HepG2 (cell line): ENCODE measurements at regions not wholly inside any gene's neighbourhood (a gene's known extent, or its start where the extent isn't known, plus 50 kb on each side); places are given as distances from the start of the nearest gene placed in this dataset.

Source experiments
- ATAC-seq: fragments of 200-7000 bp; cut with Tn5 transposase; 3 replicates; pipeline ENCODE4 v1.9.1; 2020; ENCODE audit warnings: mild to moderate bottlenecking, moderate library complexity
- BruUV-seq: library from RNA; stranded (reverse); fragments of 400-500 nt; replicated peaks from 2 replicates; lab custom pipeline; 2021; lab: Mats Ljungman, UMichigan
- CTCF ChIA-PET: fragments of 300-600 bp; formaldehyde crosslinking; extraction: SDS; loops from one replicate; lab custom pipeline; 2021; ENCODE audit warnings: low total read pairs, inconsistent platforms, low intra/inter-chr PET ratio; lab: Yijun Ruan, JAX
- POLR2A ChIA-PET: fragments of 350-600 bp; sonication (Branson Sonifier 250); formaldehyde crosslinking; loops from one replicate; lab custom pipeline; 2020; ENCODE audit warnings: antibody characterized with exemption, inconsistent platforms; lab: Yijun Ruan, JAX
- DNase-seq: peaks from one replicate; pipeline ENCODE4 v3.0.0-alpha.2; 2015; ENCODE audit warnings: low spot score
- FAIRE-seq: peaks from 3 replicates; lab custom pipeline; 2011; peaks lifted over from hg19 to GRCh38; lab: Jason Lieb, UNC
- H2AFZ ChIP-seq: one replicate; pipeline ENCODE4 v1.6.1; 2011; ENCODE audit warnings: low read length, inconsistent platforms
- H3K27ac ChIP-seq: fragments of 300-600 bp; 3 replicates; pipeline ENCODE4 v1.8.0; 2011; ENCODE audit warnings: mixed run types, mild to moderate bottlenecking, mixed read lengths, low read length, inconsistent platforms; ENCODE audit not compliant: insufficient read depth; ENCODE audit errors: extremely low read length
- H3K27me3 ChIP-seq, 2 experiments: fragments of 200-600 bp in 1 of 2; 2 replicates in 1 of 2; 3 replicates in 1 of 2; pipeline versions ENCODE4 v1.6.0 to v1.8.0; 2011; ENCODE audit warnings: low read length in 2 of 2, mild to moderate bottlenecking in 2 of 2, moderate library complexity in 2 of 2, inconsistent platforms in 1 of 2; ENCODE audit not compliant: insufficient read depth in 2 of 2, control insufficient read depth in 1 of 2
- H3K36me3 ChIP-seq, 2 experiments: fragments of 200-600 bp in 1 of 2; replicated peaks in 1 of 2; 2 replicates in 1 of 2; 3 replicates in 1 of 2; pipeline versions ENCODE4 v1.5.1 to v1.8.0; 2011; ENCODE audit warnings: low read length in 2 of 2, inconsistent platforms in 1 of 2; ENCODE audit not compliant: insufficient read depth in 2 of 2, control insufficient read depth in 1 of 2
- H3K4me1 ChIP-seq: 2 replicates; pipeline ENCODE4 v1.5.1; 2012; ENCODE audit warnings: low read length, inconsistent platforms; ENCODE audit not compliant: insufficient read depth
- H3K4me2 ChIP-seq: 2 replicates; pipeline ENCODE4 v1.6.0; 2011; ENCODE audit warnings: low read depth, low read length, inconsistent platforms
- H3K4me3 ChIP-seq, 3 experiments: fragments of 200-600 bp in 1 of 3; sonication (generic), shearing (Covaris generic) in 1 of 3; replicated peaks in 1 of 3; 2 replicates each; pipeline ENCODE4 v1.5.1; 2011 to 2016; ENCODE audit warnings: low read length in 3 of 3, inconsistent platforms in 2 of 3, low read depth in 2 of 3, mild to moderate bottlenecking in 2 of 3, control low read depth in 1 of 3, mixed read lengths in 1 of 3; ENCODE audit not compliant: insufficient read depth in 1 of 3
- H3K79me2 ChIP-seq: one replicate; pipeline ENCODE4 v1.6.1; 2011; ENCODE audit warnings: low read length, inconsistent platforms; ENCODE audit not compliant: insufficient read depth
- H3K9ac ChIP-seq: 2 replicates; pipeline ENCODE4 v1.6.0; 2011; ENCODE audit warnings: mild to moderate bottlenecking, low read depth, low read length, inconsistent platforms; ENCODE audit not compliant: insufficient read depth
- H3K9me3 ChIP-seq: 2 replicates; pipeline ENCODE4 v1.5.1; 2012; ENCODE audit warnings: mild to moderate bottlenecking, low read length
- H4K20me1 ChIP-seq: 2 replicates; pipeline ENCODE4 v1.6.0; 2011; ENCODE audit warnings: inconsistent platforms, mild to moderate bottlenecking, low read length, moderate library complexity; ENCODE audit not compliant: insufficient read depth
- ARNTL ChIP-seq: sonication (generic); formaldehyde crosslinking; IDR thresholded peaks from 2 replicates; pipeline ENCODE4 v1.4.0; 2020; ENCODE audit warnings: mild to moderate bottlenecking, missing genetic modification reagents
- HNF4G ChIP-seq, 2 experiments: sonication (generic) in 1 of 2; formaldehyde crosslinking in 1 of 2; IDR thresholded peaks; 2 replicates each; pipeline versions ENCODE4 v1.4.0 to v1.6.1; 2011 to 2020; ENCODE audit warnings: borderline replicate concordance in 2 of 2, low read depth in 2 of 2, mild to moderate bottlenecking in 2 of 2, low read length in 1 of 2, missing genetic modification reagents in 1 of 2, moderate library complexity in 1 of 2
- HOXD1 ChIP-seq: sonication (generic); formaldehyde crosslinking; IDR thresholded peaks from 2 replicates; pipeline ENCODE4 v1.5.0; 2020; ENCODE audit warnings: missing genetic modification reagents
- ISX ChIP-seq: sonication (generic); formaldehyde crosslinking; conservative IDR thresholded peaks from 2 replicates; pipeline ENCODE4 v1.5.0; 2020; ENCODE audit warnings: missing genetic modification reagents
- KDM5B ChIP-seq: sonication (generic); formaldehyde crosslinking; IDR thresholded peaks from 2 replicates; pipeline ENCODE4 v1.4.0; 2020; ENCODE audit warnings: missing genetic modification reagents, mild to moderate bottlenecking, borderline replicate concordance
- KDM6A ChIP-seq: IDR thresholded peaks from 2 replicates; pipeline ENCODE4 v1.6.1; 2016; ENCODE audit warnings: low read depth
- PAWR ChIP-seq: sonication (generic); formaldehyde crosslinking; IDR thresholded peaks from 2 replicates; pipeline ENCODE4 v1.4.0; 2020; ENCODE audit warnings: missing genetic modification reagents, mild to moderate bottlenecking, borderline replicate concordance
- PAX8 ChIP-seq: sonication (generic); formaldehyde crosslinking; IDR thresholded peaks from 2 replicates; pipeline ENCODE4 v1.8.0; 2022; ENCODE audit warnings: mild to moderate bottlenecking, missing genetic modification reagents, borderline replicate concordance
- ZNF180 ChIP-seq: sonication (generic); formaldehyde crosslinking; IDR thresholded peaks from 2 replicates; pipeline ENCODE4 v1.4.0; 2020; ENCODE audit warnings: low read depth, missing genetic modification reagents, borderline replicate concordance
- ZNF558 ChIP-seq: sonication (generic); formaldehyde crosslinking; IDR thresholded peaks from 2 replicates; pipeline ENCODE4 v1.9.0; 2022; ENCODE audit warnings: mild to moderate bottlenecking, missing genetic modification reagents, borderline replicate concordance
- ZNF747 ChIP-seq: sonication (generic); formaldehyde crosslinking; IDR thresholded peaks from 2 replicates; pipeline ENCODE4 v1.8.1; 2023; ENCODE audit warnings: missing genetic modification reagents, mild to moderate bottlenecking, borderline replicate concordance
- WGBS: methylation state at CpG from one replicate; pipeline ENCODE4 v1.1.6; 2017; ENCODE audit warnings: low lambda C conversion rate; 5-methylcytosine and 5-hydroxymethylcytosine counted together
- in situ Hi-C: cut with HindIII; loops from 2 replicates; pipeline ENCODE4 v1.10.0; 2017; ENCODE audit warnings: low pct_unique_long_range_greater_than_20kb; ENCODE audit not compliant: extremely low pct_ligation_motif_present
- intact Hi-C: fragments of 100-400 bp; cut with micrococcal nuclease; formaldehyde crosslinking; loops from one replicate; pipeline ENCODE4 v1.10.0; 2022; ENCODE audit not compliant: unreplicated experiment
- TF ChIP-seq, protein P1 (sequence below): sonication (generic); formaldehyde crosslinking; IDR thresholded peaks from 2 replicates; pipeline ENCODE4 v1.4.0; 2020; ENCODE audit warnings: missing genetic modification reagents, mild to moderate bottlenecking, borderline replicate concordance
- TF ChIP-seq, protein P2 (sequence below): IDR thresholded peaks from 2 replicates; pipeline ENCODE4 v1.6.1; 2016; ENCODE audit warnings: mild to moderate bottlenecking
- TF ChIP-seq, protein P3 (sequence below): sonication (generic); formaldehyde crosslinking; IDR thresholded peaks from 2 replicates; pipeline ENCODE4 v1.5.0; 2020; ENCODE audit warnings: missing genetic modification reagents

DNA sequence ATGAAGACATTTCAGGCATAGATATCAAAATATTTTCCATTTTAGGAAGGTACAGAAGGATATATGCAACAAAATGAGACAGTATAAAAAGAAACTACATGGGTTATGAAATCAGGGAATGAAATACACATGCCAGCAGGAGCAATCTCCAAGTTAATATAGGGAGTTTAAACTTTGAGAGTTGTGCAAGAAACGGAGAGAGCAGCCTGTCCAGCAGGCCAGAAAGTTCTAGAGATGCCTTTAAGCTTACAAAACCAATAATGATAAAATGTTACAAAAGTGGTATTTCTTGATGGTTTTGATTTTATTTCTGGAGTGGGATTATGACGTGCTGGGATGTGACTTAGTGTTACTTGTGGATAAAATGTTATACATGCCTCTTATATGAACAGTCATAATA, 2047.9 kb downstream of the ARAP2 start:
- no peak overlapping the region for H3K27ac ChIP-seq
- in situ Hi-C loops = no loop called here
- H3K4me2 ChIP-seq = no peak overlapping the region
- no TSS peak for BruUV-seq
- H3K4me3 ChIP-seq = no peak overlapping the region
- H3K9me3 ChIP-seq = peaks cover 18% of the 10 kb centered on the region
- intact Hi-C loops = no loop called here
- no peaks in the 10 kb centered on the region for H3K4me1 ChIP-seq
- no peak overlapping the region for H3K9ac ChIP-seq
- no peaks in the 10 kb centered on the region for H3K36me3 ChIP-seq
- 0% methylated on average over 2 of the region's 2 CpGs for WGBS
- ATAC-seq = no peak
- H3K79me2 ChIP-seq = no peaks in the 10 kb centered on the region
- POLR2A ChIA-PET = no interaction called here
- DNase-seq = no peak
- H3K27me3 ChIP-seq = no peaks in the 10 kb centered on the region
- no peak for FAIRE-seq
- no peak for TF ChIP-seq ZNF180 (CRISPR knock-in tag)
- no peak for TF ChIP-seq KDM5B (CRISPR knock-in tag)
- TF ChIP-seq ARNTL (CRISPR knock-in tag) = no peak
- TF ChIP-seq HNF4G (IDR thresholded peaks at IDR 0.05; ENCODE audit: borderline replicate concordance, low read depth, low read length) = no peak
- TF ChIP-seq HNF4G (CRISPR knock-in tag; IDR thresholded peaks at IDR 0.05; ENCODE audit: borderline replicate concordance, low read depth) = no peak
- TF ChIP-seq, protein P1, sequence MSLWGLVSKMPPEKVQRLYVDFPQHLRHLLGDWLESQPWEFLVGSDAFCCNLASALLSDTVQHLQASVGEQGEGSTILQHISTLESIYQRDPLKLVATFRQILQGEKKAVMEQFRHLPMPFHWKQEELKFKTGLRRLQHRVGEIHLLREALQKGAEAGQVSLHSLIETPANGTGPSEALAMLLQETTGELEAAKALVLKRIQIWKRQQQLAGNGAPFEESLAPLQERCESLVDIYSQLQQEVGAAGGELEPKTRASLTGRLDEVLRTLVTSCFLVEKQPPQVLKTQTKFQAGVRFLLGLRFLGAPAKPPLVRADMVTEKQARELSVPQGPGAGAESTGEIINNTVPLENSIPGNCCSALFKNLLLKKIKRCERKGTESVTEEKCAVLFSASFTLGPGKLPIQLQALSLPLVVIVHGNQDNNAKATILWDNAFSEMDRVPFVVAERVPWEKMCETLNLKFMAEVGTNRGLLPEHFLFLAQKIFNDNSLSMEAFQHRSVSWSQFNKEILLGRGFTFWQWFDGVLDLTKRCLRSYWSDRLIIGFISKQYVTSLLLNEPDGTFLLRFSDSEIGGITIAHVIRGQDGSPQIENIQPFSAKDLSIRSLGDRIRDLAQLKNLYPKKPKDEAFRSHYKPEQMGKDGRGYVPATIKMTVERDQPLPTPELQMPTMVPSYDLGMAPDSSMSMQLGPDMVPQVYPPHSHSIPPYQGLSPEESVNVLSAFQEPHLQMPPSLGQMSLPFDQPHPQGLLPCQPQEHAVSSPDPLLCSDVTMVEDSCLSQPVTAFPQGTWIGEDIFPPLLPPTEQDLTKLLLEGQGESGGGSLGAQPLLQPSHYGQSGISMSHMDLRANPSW (CRISPR knock-in tag) = no peak
- TF ChIP-seq, protein P2, sequence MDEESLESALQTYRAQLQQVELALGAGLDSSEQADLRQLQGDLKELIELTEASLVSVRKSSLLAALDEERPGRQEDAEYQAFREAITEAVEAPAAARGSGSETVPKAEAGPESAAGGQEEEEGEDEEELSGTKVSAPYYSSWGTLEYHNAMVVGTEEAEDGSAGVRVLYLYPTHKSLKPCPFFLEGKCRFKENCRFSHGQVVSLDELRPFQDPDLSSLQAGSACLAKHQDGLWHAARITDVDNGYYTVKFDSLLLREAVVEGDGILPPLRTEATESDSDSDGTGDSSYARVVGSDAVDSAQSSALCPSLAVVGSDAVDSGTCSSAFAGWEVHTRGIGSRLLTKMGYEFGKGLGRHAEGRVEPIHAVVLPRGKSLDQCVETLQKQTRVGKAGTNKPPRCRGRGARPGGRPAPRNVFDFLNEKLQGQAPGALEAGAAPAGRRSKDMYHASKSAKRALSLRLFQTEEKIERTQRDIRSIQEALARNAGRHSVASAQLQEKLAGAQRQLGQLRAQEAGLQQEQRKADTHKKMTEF = no peak
- no peak for TF ChIP-seq HOXD1 (CRISPR knock-in tag)
- no peak for TF ChIP-seq PAWR
- no peak for TF ChIP-seq ISX (CRISPR knock-in tag)
- TF ChIP-seq PAX8 = no peak
- no peak for TF ChIP-seq ZNF558 (CRISPR knock-in tag)
- no peak for TF ChIP-seq ZNF747
- TF ChIP-seq KDM6A (CRISPR knock-in tag) = no peak
- TF ChIP-seq, protein P3, sequence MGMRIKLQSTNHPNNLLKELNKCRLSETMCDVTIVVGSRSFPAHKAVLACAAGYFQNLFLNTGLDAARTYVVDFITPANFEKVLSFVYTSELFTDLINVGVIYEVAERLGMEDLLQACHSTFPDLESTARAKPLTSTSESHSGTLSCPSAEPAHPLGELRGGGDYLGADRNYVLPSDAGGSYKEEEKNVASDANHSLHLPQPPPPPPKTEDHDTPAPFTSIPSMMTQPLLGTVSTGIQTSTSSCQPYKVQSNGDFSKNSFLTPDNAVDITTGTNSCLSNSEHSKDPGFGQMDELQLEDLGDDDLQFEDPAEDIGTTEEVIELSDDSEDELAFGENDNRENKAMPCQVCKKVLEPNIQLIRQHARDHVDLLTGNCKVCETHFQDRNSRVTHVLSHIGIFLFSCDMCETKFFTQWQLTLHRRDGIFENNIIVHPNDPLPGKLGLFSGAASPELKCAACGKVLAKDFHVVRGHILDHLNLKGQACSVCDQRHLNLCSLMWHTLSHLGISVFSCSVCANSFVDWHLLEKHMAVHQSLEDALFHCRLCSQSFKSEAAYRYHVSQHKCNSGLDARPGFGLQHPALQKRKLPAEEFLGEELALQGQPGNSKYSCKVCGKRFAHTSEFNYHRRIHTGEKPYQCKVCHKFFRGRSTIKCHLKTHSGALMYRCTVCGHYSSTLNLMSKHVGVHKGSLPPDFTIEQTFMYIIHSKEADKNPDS = no peak
- TF ChIP-seq, all 625 proteins: peak for 0
- no peak overlapping the region for H2AFZ ChIP-seq
- CTCF ChIA-PET = no interaction called here
- H4K20me1 ChIP-seq = no peaks in the 10 kb centered on the region
